HepG2 (cell line): ENCODE measurements at regions not wholly inside any gene's neighbourhood (a gene's known extent, or its start where the extent isn't known, plus 50 kb on each side); places are given as distances from the start of the nearest gene placed in this dataset.
A peak's percentile ranks its signal among the peaks of the same experiment; 100 is the strongest.

Experiments
- ADNP ChIP-seq: sonication (generic); formaldehyde crosslinking; IDR thresholded peaks from 2 replicates; pipeline ENCODE4 v1.4.0; 2020; ENCODE audit warnings: missing genetic modification reagents
- GFI1 ChIP-seq: sonication (generic); formaldehyde crosslinking; IDR thresholded peaks from 2 replicates; pipeline ENCODE4 v1.5.0; 2020; ENCODE audit warnings: missing genetic modification reagents, mild to moderate bottlenecking, borderline replicate concordance
- HDAC1 ChIP-seq: sonication (generic); formaldehyde crosslinking; IDR thresholded peaks from 2 replicates; pipeline ENCODE4 v1.5.1; 2020; ENCODE audit warnings: mild to moderate bottlenecking, missing genetic modification reagents
- JDP2 ChIP-seq: sonication (generic); formaldehyde crosslinking; IDR thresholded peaks from 2 replicates; pipeline ENCODE4 v1.8.1; 2022; ENCODE audit warnings: missing genetic modification reagents, borderline replicate concordance
- MLLT10 ChIP-seq: sonication (generic); formaldehyde crosslinking; IDR thresholded peaks from 2 replicates; pipeline ENCODE4 v1.4.0; 2020; ENCODE audit warnings: missing genetic modification reagents
- RCOR2 ChIP-seq: IDR thresholded peaks from 2 replicates; pipeline ENCODE4 v1.6.1; 2016; ENCODE audit warnings: missing biosample characterization, missing genetic modification reagents
- RXRA ChIP-seq: sonication (generic); formaldehyde crosslinking; IDR thresholded peaks from 2 replicates; pipeline ENCODE4 v1.5.1; 2020; ENCODE audit warnings: missing genetic modification reagents
- SAP130 ChIP-seq: IDR thresholded peaks from 2 replicates; pipeline ENCODE4 v1.6.1; 2016; ENCODE audit warnings: low read depth
- SIX4 ChIP-seq: sonication (generic); formaldehyde crosslinking; IDR thresholded peaks from 2 replicates; pipeline ENCODE4 v1.4.0; 2020; ENCODE audit warnings: missing genetic modification reagents
- ZBTB33 ChIP-seq: sonication (generic); formaldehyde crosslinking; IDR thresholded peaks from 2 replicates; pipeline ENCODE4 v1.4.0; 2020; ENCODE audit warnings: missing genetic modification reagents
- ZNF225 ChIP-seq: sonication (generic); formaldehyde crosslinking; IDR thresholded peaks from 2 replicates; pipeline ENCODE4 v1.4.0; 2020; ENCODE audit warnings: mild to moderate bottlenecking, missing genetic modification reagents
- ZNF274 ChIP-seq: sonication (generic); formaldehyde crosslinking; IDR thresholded peaks from 2 replicates; pipeline ENCODE4 v1.5.1; 2020; ENCODE audit warnings: mild to moderate bottlenecking, missing genetic modification reagents
- ZNF510 ChIP-seq: sonication (generic); formaldehyde crosslinking; IDR thresholded peaks from 2 replicates; pipeline ENCODE4 v1.4.0; 2020; ENCODE audit warnings: low read depth, mild to moderate bottlenecking, missing genetic modification reagents
- ZNF513 ChIP-seq: sonication (generic); formaldehyde crosslinking; conservative IDR thresholded peaks from 2 replicates; pipeline ENCODE4 v1.5.0; 2020; ENCODE audit warnings: missing genetic modification reagents
- ZNF577 ChIP-seq: sonication (generic); formaldehyde crosslinking; IDR thresholded peaks from 2 replicates; pipeline ENCODE4 v1.4.0; 2020; ENCODE audit warnings: mild to moderate bottlenecking, low read depth, missing genetic modification reagents, borderline replicate concordance
- ZSCAN12 ChIP-seq: sonication (generic); formaldehyde crosslinking; IDR thresholded peaks from 2 replicates; pipeline ENCODE4 v1.9.0; 2021; ENCODE audit warnings: mild to moderate bottlenecking, missing genetic modification reagents
- TF ChIP-seq, protein P1 (sequence below): sonication (generic); formaldehyde crosslinking; IDR thresholded peaks from 2 replicates; pipeline ENCODE4 v1.8.0; 2022; ENCODE audit warnings: missing genetic modification reagents, mild to moderate bottlenecking, borderline replicate concordance

DNA sequence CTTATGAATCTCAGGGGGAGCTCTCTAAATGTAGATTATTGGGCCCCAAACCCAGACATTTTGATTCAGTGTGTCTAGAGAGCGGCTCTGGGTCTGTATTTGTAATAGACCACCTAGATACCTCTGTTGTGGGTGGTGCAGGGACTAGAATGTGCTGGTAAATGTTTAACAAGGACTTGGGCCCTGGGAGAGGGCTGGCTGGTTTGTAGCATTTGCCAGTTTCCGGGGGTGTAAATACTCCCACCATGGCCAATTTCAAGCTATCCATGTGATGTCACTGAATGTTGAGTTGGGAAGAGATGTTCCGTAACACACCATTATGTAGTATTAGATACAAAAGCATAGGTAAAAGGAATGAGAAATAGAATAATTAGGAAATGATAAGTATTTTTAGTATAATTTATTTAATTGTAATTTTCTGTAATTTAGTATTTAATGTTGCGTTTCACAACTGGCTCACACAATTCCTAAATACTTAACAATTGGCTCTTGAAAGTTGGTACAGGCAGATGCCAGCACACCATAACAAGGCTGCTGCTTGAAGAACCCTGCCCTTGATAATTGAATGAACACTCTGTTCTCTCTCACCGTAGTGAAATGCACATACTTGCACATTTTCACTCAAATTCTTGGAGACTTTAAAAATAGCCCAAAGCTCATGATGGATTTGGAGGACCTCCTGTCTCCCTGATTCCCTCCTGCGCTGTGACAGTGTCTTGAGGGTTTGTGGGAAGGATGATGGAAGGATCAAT lies 359.2 kb upstream of the PROK2 start (continued):
- TF ChIP-seq ZBTB33 (no peak), HDAC1 (CRISPR knock-in tag) (0 out of 2 replicates have a peak, but pooled peaks have one; percentile 3), ZSCAN12 (CRISPR knock-in tag) (no peak), MLLT10 (no peak), GFI1 (CRISPR knock-in tag) (no peak), ADNP (CRISPR knock-in tag) (no peak), ZNF513 (CRISPR knock-in tag) (no peak), SIX4 (no peak), ZNF274 (no peak), ZNF510 (no peak), SAP130 (CRISPR knock-in tag) (no peak), ZNF577 (CRISPR knock-in tag) (no peak), RXRA (CRISPR knock-in tag) (no peak), RCOR2 (CRISPR knock-in tag) (0 out of 2 replicates have a peak, but pooled peaks have one; percentile 6), ZNF225 (CRISPR knock-in tag) (no peak), JDP2 (CRISPR knock-in tag) (no peak)
- TF ChIP-seq, protein P1, sequence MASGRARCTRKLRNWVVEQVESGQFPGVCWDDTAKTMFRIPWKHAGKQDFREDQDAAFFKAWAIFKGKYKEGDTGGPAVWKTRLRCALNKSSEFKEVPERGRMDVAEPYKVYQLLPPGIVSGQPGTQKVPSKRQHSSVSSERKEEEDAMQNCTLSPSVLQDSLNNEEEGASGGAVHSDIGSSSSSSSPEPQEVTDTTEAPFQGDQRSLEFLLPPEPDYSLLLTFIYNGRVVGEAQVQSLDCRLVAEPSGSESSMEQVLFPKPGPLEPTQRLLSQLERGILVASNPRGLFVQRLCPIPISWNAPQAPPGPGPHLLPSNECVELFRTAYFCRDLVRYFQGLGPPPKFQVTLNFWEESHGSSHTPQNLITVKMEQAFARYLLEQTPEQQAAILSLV (CRISPR knock-in tag): no peak
